H9 (cell line): ENCODE measurements at regions not wholly inside any gene's neighbourhood (a gene's known extent, or its start where the extent isn't known, plus 50 kb on each side); places are given as distances from the start of the nearest gene placed in this dataset.

ENCODE experiments used
- DNase-seq: peaks from one replicate; pipeline ENCODE4 v3.0.0-alpha.2; 2017
- H2AFZ ChIP-seq: one replicate; pipeline ENCODE4 v1.6.1; 2013; ENCODE audit warnings: mild to moderate bottlenecking, low read length, control low read depth, moderate library complexity
- H2AK5ac ChIP-seq: 2 replicates; pipeline ENCODE4 v1.6.1; 2013; ENCODE audit warnings: low read length, control low read depth, mixed read lengths; ENCODE audit not compliant: insufficient read length
- H2BK120ac ChIP-seq: one replicate; pipeline ENCODE4 v1.6.1; 2013; ENCODE audit warnings: low read depth, mild to moderate bottlenecking, low read length, control low read depth, inconsistent platforms; ENCODE audit not compliant: poor library complexity, severe bottlenecking
- H2BK12ac ChIP-seq: 2 replicates; pipeline ENCODE4 v1.6.1; 2013; ENCODE audit warnings: low read length, control low read depth, mixed read lengths, low read depth; ENCODE audit not compliant: insufficient read length
- H2BK15ac ChIP-seq: 2 replicates; pipeline ENCODE4 v1.6.1; 2013; ENCODE audit warnings: low read depth, low read length, control low read depth
- H2BK20ac ChIP-seq: one replicate; pipeline ENCODE4 v1.6.1; 2013; ENCODE audit warnings: low read depth, mild to moderate bottlenecking, low read length, control low read depth, inconsistent platforms; ENCODE audit not compliant: poor library complexity, severe bottlenecking
- H2BK5ac ChIP-seq: 2 replicates; pipeline ENCODE4 v1.6.1; 2013; ENCODE audit warnings: low read length, control low read depth, mixed read lengths; ENCODE audit not compliant: insufficient read length
- H3K14ac ChIP-seq: 2 replicates; pipeline ENCODE4 v1.6.1; 2013; ENCODE audit warnings: low read length, control low read depth; ENCODE audit not compliant: insufficient read depth
- H3K18ac ChIP-seq: 2 replicates; pipeline ENCODE4 v1.6.1; 2013; ENCODE audit warnings: low read depth, mild to moderate bottlenecking, mixed read lengths, low read length, control low read depth; ENCODE audit not compliant: insufficient read length
- H3K23ac ChIP-seq: 2 replicates; pipeline ENCODE4 v1.6.1; 2013; ENCODE audit warnings: low read length, control low read depth, mixed read lengths, low read depth; ENCODE audit not compliant: insufficient read length
- H3K23me2 ChIP-seq: 2 replicates; pipeline ENCODE4 v1.6.1; 2013; ENCODE audit warnings: low read depth, mild to moderate bottlenecking, mixed read lengths, low read length, control low read depth; ENCODE audit not compliant: insufficient read length, poor library complexity, severe bottlenecking
- H3K27ac ChIP-seq: 2 replicates; pipeline ENCODE4 v1.5.1; 2013; ENCODE audit warnings: low read length, control low read depth, mixed read lengths, low read depth; ENCODE audit not compliant: insufficient read length
- H3K27me3 ChIP-seq: 2 replicates; pipeline ENCODE4 v1.6.1; 2013; ENCODE audit warnings: low read length, control low read depth, inconsistent platforms; ENCODE audit not compliant: insufficient read depth
- H3K4ac ChIP-seq: 2 replicates; pipeline ENCODE4 v1.6.1; 2013; ENCODE audit warnings: low read depth, mild to moderate bottlenecking, control low read depth, inconsistent platforms, low read length, moderate library complexity
- H3K4me1 ChIP-seq: 2 replicates; pipeline ENCODE4 v1.6.1; 2013; ENCODE audit warnings: low read length, control low read depth, inconsistent platforms; ENCODE audit not compliant: insufficient read depth
- H3K4me2 ChIP-seq: 2 replicates; pipeline ENCODE4 v1.6.1; 2013; ENCODE audit warnings: low read length, control low read depth, mixed read lengths; ENCODE audit not compliant: insufficient read length, insufficient read depth
- H3K56ac ChIP-seq: 2 replicates; pipeline ENCODE4 v1.6.1; 2013; ENCODE audit warnings: low read depth, mild to moderate bottlenecking, mixed read lengths, low read length, control low read depth; ENCODE audit not compliant: insufficient read length
- H3K79me1 ChIP-seq: 2 replicates; pipeline ENCODE4 v1.6.1; 2013; ENCODE audit warnings: low read depth, mild to moderate bottlenecking, moderate library complexity, low read length, control low read depth, inconsistent platforms; ENCODE audit not compliant: insufficient read depth, poor library complexity, severe bottlenecking
- H3K79me2 ChIP-seq: 2 replicates; pipeline ENCODE4 v1.6.1; 2013; ENCODE audit warnings: low read length, control low read depth, inconsistent platforms; ENCODE audit not compliant: insufficient read depth
- H3K9ac ChIP-seq: 2 replicates; pipeline ENCODE4 v1.6.1; 2013; ENCODE audit warnings: low read length, control low read depth, mixed read lengths; ENCODE audit not compliant: insufficient read length; ENCODE audit errors: extremely low read depth
- H3K9me3 ChIP-seq: one replicate; pipeline ENCODE4 v1.6.1; 2013; ENCODE audit warnings: low read depth, low read length, inconsistent platforms; ENCODE audit not compliant: control insufficient read depth
- H3T11ph ChIP-seq: one replicate; pipeline ENCODE4 v1.6.1; 2013; ENCODE audit warnings: mild to moderate bottlenecking, low read length, control low read depth, inconsistent platforms
- H4K20me1 ChIP-seq: one replicate; pipeline ENCODE4 v1.6.1; 2013; ENCODE audit not compliant: control insufficient read depth, insufficient read length, insufficient read depth
- H4K5ac ChIP-seq: 2 replicates; pipeline ENCODE4 v1.6.1; 2013; ENCODE audit warnings: low read depth, mild to moderate bottlenecking, mixed read lengths, low read length, control low read depth; ENCODE audit not compliant: insufficient read length
- H4K8ac ChIP-seq: replicated peaks from 2 replicates; pipeline ENCODE4 v1.6.1; 2013; ENCODE audit warnings: low read length, control low read depth, mixed read lengths, low read depth; ENCODE audit not compliant: insufficient read length
- H4K91ac ChIP-seq: 2 replicates; pipeline ENCODE4 v1.6.1; 2013; ENCODE audit warnings: low read depth, mild to moderate bottlenecking, moderate library complexity, mixed read lengths, low read length, control low read depth; ENCODE audit not compliant: insufficient read length
- H3K27ac Mint-ChIP-seq, 3 experiments: 2 replicates in 2 of 3; 3 replicates in 1 of 3; pipeline ENCODE4 v1.8.0; 2020 to 2021; ENCODE audit warnings: mixed read lengths in 3 of 3, mild to moderate bottlenecking in 1 of 3, moderate library complexity in 1 of 3
- H3K27me3 Mint-ChIP-seq: 2 replicates; pipeline ENCODE4 v1.8.0; 2021; ENCODE audit warnings: low read depth, mild to moderate bottlenecking, moderate library complexity, mixed read lengths
- H3K36me3 Mint-ChIP-seq, 3 experiments: 2 replicates in 2 of 3; 3 replicates in 1 of 3; pipeline ENCODE4 v1.8.0; 2020 to 2021; ENCODE audit warnings: low read depth in 3 of 3, mixed read lengths in 3 of 3; ENCODE audit not compliant: insufficient read depth in 1 of 3
- H3K4me1 Mint-ChIP-seq, 2 experiments: 2 replicates each; pipeline ENCODE4 v1.8.0; 2020; ENCODE audit warnings: mixed read lengths in 2 of 2
- H3K4me3 Mint-ChIP-seq, 2 experiments: 2 replicates in 1 of 2; 3 replicates in 1 of 2; pipeline ENCODE4 v1.8.0; 2020 to 2021; ENCODE audit warnings: mild to moderate bottlenecking in 2 of 2, mixed read lengths in 2 of 2, moderate library complexity in 1 of 2
- H3K9me3 Mint-ChIP-seq, 2 experiments: 2 replicates in 1 of 2; 3 replicates in 1 of 2; pipeline ENCODE4 v1.8.0; 2020; ENCODE audit warnings: mild to moderate bottlenecking in 2 of 2, mixed read lengths in 2 of 2, moderate library complexity in 1 of 2
- WGBS: extraction: QIAGEN DNeasy Blood & Tissue Kit; methylation state at CpG from one replicate; pipeline ENCODE4 v1.1.7; 2013; ENCODE audit warnings: missing lambda C conversion rate, low lambda C conversion rate, mixed read lengths; ENCODE audit not compliant: insufficient read length; ENCODE audit errors: extremely low coverage; 5-methylcytosine and 5-hydroxymethylcytosine counted together
- TF ChIP-seq, protein P1 (sequence below): fragments of 200-600 bp; sonication (generic); conservative IDR thresholded peaks from 3 replicates; pipeline ENCODE4 v1.8.0; 2021; ENCODE audit warnings: antibody characterized with exemption, mild to moderate bottlenecking

DNA sequence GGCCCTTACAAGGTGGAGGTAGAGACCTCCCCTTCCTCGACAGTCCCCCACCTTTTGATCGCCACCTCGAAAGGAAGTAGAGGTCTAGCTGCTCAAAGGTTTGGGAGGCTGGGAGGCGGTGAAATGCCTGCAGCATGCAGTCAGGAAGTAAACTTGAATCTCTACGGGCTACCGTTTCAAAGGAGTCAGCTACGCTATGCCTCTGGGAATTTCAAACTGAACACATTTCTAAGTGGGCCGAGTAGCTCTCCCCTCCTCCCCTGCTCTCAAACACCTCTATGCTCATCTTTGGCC lies 68.0 kb downstream of the CXCL12 start:
- WGBS = no CpG with 5 or more reads among the region's 8 CpGs
- no peak overlapping the region for H2AFZ ChIP-seq
- Mint-ChIP-seq H3K4me3 (no peak overlapping the region), H3K27me3 (peaks cover 16% of the 10 kb centered on the region), H3K9me3 (peaks cover 0 to 2% of the 10 kb centered on the region in 2 experiments; a peak in 3 of 5 replicates), H3K27ac (no peak overlapping the region; a peak in 1 of 7 replicates), H3K36me3 (no peaks in the 10 kb centered on the region; a peak in 1 of 7 replicates), H3K4me1 (peaks cover 5 to 13% of the 10 kb centered on the region in 2 experiments; a peak in 3 of 4 replicates)
- H3K79me2 ChIP-seq = no peaks in the 10 kb centered on the region
- TF ChIP-seq, protein P1, sequence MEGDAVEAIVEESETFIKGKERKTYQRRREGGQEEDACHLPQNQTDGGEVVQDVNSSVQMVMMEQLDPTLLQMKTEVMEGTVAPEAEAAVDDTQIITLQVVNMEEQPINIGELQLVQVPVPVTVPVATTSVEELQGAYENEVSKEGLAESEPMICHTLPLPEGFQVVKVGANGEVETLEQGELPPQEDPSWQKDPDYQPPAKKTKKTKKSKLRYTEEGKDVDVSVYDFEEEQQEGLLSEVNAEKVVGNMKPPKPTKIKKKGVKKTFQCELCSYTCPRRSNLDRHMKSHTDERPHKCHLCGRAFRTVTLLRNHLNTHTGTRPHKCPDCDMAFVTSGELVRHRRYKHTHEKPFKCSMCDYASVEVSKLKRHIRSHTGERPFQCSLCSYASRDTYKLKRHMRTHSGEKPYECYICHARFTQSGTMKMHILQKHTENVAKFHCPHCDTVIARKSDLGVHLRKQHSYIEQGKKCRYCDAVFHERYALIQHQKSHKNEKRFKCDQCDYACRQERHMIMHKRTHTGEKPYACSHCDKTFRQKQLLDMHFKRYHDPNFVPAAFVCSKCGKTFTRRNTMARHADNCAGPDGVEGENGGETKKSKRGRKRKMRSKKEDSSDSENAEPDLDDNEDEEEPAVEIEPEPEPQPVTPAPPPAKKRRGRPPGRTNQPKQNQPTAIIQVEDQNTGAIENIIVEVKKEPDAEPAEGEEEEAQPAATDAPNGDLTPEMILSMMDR = no peak
- H3T11ph ChIP-seq = no peak overlapping the region
- H3K18ac ChIP-seq = peak overlapping the region; percentile 59
- no peaks in the 10 kb centered on the region; the same call in 1 of the 2 replicates for H3K27me3 ChIP-seq
- no peak for DNase-seq
- H3K9ac ChIP-seq = no peak overlapping the region
- H2BK5ac ChIP-seq = no peak overlapping the region
- no peak overlapping the region for H3K4me2 ChIP-seq
- H3K79me1 ChIP-seq = no peaks in the 10 kb centered on the region
- no peaks in the 10 kb centered on the region for H4K20me1 ChIP-seq
- no peak overlapping the region for H2BK20ac ChIP-seq
- no peak overlapping the region for H4K5ac ChIP-seq
- H3K4me1 ChIP-seq = no peaks in the 10 kb centered on the region
- H4K91ac ChIP-seq = no peak overlapping the region
- H3K23me2 ChIP-seq = no peaks in the 10 kb centered on the region
- H2AK5ac ChIP-seq = no peak overlapping the region
- no peak overlapping the region for H2BK15ac ChIP-seq
- no peak overlapping the region for H3K4ac ChIP-seq
- H3K23ac ChIP-seq = no peak overlapping the region
- no peak overlapping the region for H2BK120ac ChIP-seq
- no peak overlapping the region for H3K56ac ChIP-seq
- no peak overlapping the region for H3K27ac ChIP-seq
- no peak overlapping the region for H4K8ac ChIP-seq
- H3K9me3 ChIP-seq = no peaks in the 10 kb centered on the region
- no peak overlapping the region for H2BK12ac ChIP-seq
- no peak overlapping the region for H3K14ac ChIP-seq
